ENCODE measurements at regions not wholly inside any gene's neighbourhood (a gene's known extent, or its start where the extent isn't known, plus 50 kb on each side); places are given as distances from the start of the nearest gene placed in this dataset.

GRCh38 chr10:36725581-36726520 is 399.5 kb upstream of the ANKRD30A start:
- dilution Hi-C loops (cut with HindIII; ENCODE audit: low sequenced_read_pairs, unreplicated experiment) (no loop called here), in situ Hi-C loops (cut with MboI; ENCODE audit: low sequenced_read_pairs) (no loop called here), intact Hi-C loops (cut with micrococcal nuclease) (loop anchor here (2.0 kb wide), 1 partner anchor 1091 kb away; no protein-coding TSS in a partner anchor)
- Histone ChIP-seq H3K9ac (ENCODE audit: low read depth, low read length) (no peak overlapping the region), H2BK5ac (ENCODE audit: low read depth, low read length, poor library complexity, severe bottlenecking) (no peak overlapping the region), H3K14ac (replicated peaks; ENCODE audit: low read depth, low read length) (no peak overlapping the region), H3K23ac (ENCODE audit: low read depth, low read length) (no peak overlapping the region), H4K91ac (ENCODE audit: insufficient read depth, low read depth, low read length) (no peak overlapping the region), H3K56ac (ENCODE audit: extremely low read depth, insufficient read depth, low read length) (no peak overlapping the region), H2AFZ (replicated peaks; ENCODE audit: low read length, poor library complexity) (peak overlapping the region; percentile 63), H3K4me3 (ENCODE audit: insufficient read depth, low read depth, low read length) (no peak overlapping the region), H3K79me1 (ENCODE audit: low read depth in 1 of 2, low read length in 2 of 2) (no peaks in the 10 kb centered on the region), H4K8ac (ENCODE audit: low read depth in 2 of 2, low read length in 2 of 2) (no peak overlapping the region; a peak in 1 of 4 replicates), H3K9me1 (ENCODE audit: insufficient read depth, low read length) (no peaks in the 10 kb centered on the region), H3K4ac (ENCODE audit: low read depth, low read length) (no peak overlapping the region), H2BK15ac (ENCODE audit: low read depth, low read length) (no peak overlapping the region), H2AK5ac (ENCODE audit: low read depth, low read length) (no peak overlapping the region), H3K36me3 (ENCODE audit: control insufficient read depth, insufficient read depth, low read length) (no peaks in the 10 kb centered on the region), H2BK120ac (ENCODE audit: low read depth, low read length) (no peak overlapping the region), H4K20me1 (ENCODE audit: insufficient read depth, low read length) (no peaks in the 10 kb centered on the region), H3K18ac (ENCODE audit: low read depth, low read length) (no peak overlapping the region), H3K9me3 (ENCODE audit: control insufficient read depth, insufficient read depth, low read length) (no peaks in the 10 kb centered on the region), H3K4me1 (ENCODE audit: control insufficient read depth, insufficient read depth, low read length) (peaks cover 3% of the 10 kb centered on the region), H4K5ac (ENCODE audit: low read depth, low read length) (no peak overlapping the region), H3K27ac (ENCODE audit: insufficient read depth, low read length) (no peak overlapping the region), H3K4me2 (ENCODE audit: low read depth, low read length) (no peak overlapping the region), H3K27me3 (ENCODE audit: control insufficient read depth, insufficient read depth, low read length) (no peaks in the 10 kb centered on the region), H2AK9ac (replicated peaks; ENCODE audit: low read depth, low read length, poor library complexity) (no peak overlapping the region), H2BK20ac (ENCODE audit: low read depth, low read length) (no peak overlapping the region)
- no CpG with 5 or more reads among the region's 6 CpGs for WGBS, 2 experiments (ENCODE audit: extremely low coverage in 2 of 2, insufficient read length in 1 of 2)
- no TSS peak for BruUV-seq (replicated peaks)
- POLR2A ChIA-PET (ENCODE audit: unreplicated experiment), result interaction anchor here (0.7 to 1.1 kb wide), 2 partner anchors 707 to 958 kb away, joined by 3 read pairs; no protein-coding TSS in a partner anchor
- peak; percentile 88 for DNase-seq
- CTCF ChIA-PET, result interaction anchor here (0.5 to 1.4 kb wide), 10 partner anchors 13 to 1112 kb away, joined by 3 to 7 read pairs (median 4); no protein-coding TSS in a partner anchor
- peak; percentile 86 for ATAC-seq (ENCODE audit: low read depth)
- peak; percentile 54 for TF ChIP-seq CTCF (conservative IDR thresholded peaks at IDR 0.05; ENCODE audit: low read depth, low read length)
- TF ChIP-seq RFX5 (IDR thresholded peaks at IDR 0.05; ENCODE audit: low read depth, low read length), result no peak
- TF ChIP-seq MAFK (IDR thresholded peaks at IDR 0.05; ENCODE audit: low read depth, low read length), result peak; percentile 83
- TF ChIP-seq MXI1 (IDR thresholded peaks at IDR 0.05; ENCODE audit: borderline replicate concordance, low read depth, low read length), result no peak
- TF ChIP-seq NFE2L2 (IDR thresholded peaks at IDR 0.05; ENCODE audit: low read depth, low read length), result peak; percentile 24; the same call in 1 of the 2 replicates
- TF ChIP-seq SMC3 (IDR thresholded peaks at IDR 0.05; ENCODE audit: low read depth, low read length), result peak; percentile 58
- TF ChIP-seq FOS (IDR thresholded peaks at IDR 0.05; ENCODE audit: low read depth, low read length), result peak; percentile 17; the same call in 1 of the 2 replicates
- no peak for TF ChIP-seq POLR2A (IDR thresholded peaks at IDR 0.05; ENCODE audit: low read depth, low read length)
- TF ChIP-seq RCOR1 (IDR thresholded peaks at IDR 0.05; ENCODE audit: insufficient replicate concordance, low read length), result no peak
- no peak for TF ChIP-seq MAZ (IDR thresholded peaks at IDR 0.05; ENCODE audit: borderline replicate concordance, low read depth, low read length)
- TF ChIP-seq USF2 (IDR thresholded peaks at IDR 0.05; ENCODE audit: low read depth, low read length), result no peak
- TF ChIP-seq ELK1 (IDR thresholded peaks at IDR 0.05; ENCODE audit: borderline replicate concordance, low read depth, low read length), result no peak
- TF ChIP-seq CHD1 (IDR thresholded peaks at IDR 0.05; ENCODE audit: low read depth, low read length), result no peak
- TF ChIP-seq CEBPB (IDR thresholded peaks at IDR 0.05; ENCODE audit: low read depth, low read length), result no peak

Measured in IMR-90 (cell line).